ENCODE measurements at regions not wholly inside any gene's neighbourhood (a gene's known extent, or its start where the extent isn't known, plus 50 kb on each side); places are given as distances from the start of the nearest gene placed in this dataset.

DNA sequence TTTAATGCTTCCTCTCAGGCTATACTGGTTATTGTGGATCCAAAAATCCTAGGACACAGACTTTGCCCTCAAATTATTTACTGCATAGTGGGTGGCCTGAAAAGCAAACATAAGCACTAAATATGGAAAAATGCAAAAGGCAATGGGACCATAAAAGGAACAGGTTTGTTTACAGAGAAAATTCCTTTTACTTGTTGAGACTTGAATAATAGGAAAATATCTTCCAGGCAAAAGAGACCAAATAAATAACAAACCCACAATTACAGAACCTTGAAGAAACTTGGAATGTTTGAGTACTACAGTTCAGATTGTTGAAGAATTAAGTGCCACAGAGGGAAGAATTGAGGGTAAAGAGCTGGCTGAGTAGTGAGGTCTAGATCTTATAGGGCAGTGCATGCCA, 711.0 kb downstream of the C4orf33 start:
- H3K27ac ChIP-seq, result no peak overlapping the region
- no peak overlapping the region for H3K4me3 ChIP-seq
- H3K27me3 ChIP-seq, result no peaks in the 10 kb centered on the region
- intact Hi-C loops (cut with DNase I), result no loop called here
- no peak for DNase-seq
- TF ChIP-seq, protein P1, sequence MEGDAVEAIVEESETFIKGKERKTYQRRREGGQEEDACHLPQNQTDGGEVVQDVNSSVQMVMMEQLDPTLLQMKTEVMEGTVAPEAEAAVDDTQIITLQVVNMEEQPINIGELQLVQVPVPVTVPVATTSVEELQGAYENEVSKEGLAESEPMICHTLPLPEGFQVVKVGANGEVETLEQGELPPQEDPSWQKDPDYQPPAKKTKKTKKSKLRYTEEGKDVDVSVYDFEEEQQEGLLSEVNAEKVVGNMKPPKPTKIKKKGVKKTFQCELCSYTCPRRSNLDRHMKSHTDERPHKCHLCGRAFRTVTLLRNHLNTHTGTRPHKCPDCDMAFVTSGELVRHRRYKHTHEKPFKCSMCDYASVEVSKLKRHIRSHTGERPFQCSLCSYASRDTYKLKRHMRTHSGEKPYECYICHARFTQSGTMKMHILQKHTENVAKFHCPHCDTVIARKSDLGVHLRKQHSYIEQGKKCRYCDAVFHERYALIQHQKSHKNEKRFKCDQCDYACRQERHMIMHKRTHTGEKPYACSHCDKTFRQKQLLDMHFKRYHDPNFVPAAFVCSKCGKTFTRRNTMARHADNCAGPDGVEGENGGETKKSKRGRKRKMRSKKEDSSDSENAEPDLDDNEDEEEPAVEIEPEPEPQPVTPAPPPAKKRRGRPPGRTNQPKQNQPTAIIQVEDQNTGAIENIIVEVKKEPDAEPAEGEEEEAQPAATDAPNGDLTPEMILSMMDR (IDR thresholded peaks at IDR 0.05), result no peak
- TF ChIP-seq POLR2A (IDR thresholded peaks at IDR 0.05), result no peak
- no peaks in the 10 kb centered on the region for H3K9me3 ChIP-seq
- H3K36me3 ChIP-seq, result no peaks in the 10 kb centered on the region
- no peaks in the 10 kb centered on the region for H3K4me1 ChIP-seq

DNA sequence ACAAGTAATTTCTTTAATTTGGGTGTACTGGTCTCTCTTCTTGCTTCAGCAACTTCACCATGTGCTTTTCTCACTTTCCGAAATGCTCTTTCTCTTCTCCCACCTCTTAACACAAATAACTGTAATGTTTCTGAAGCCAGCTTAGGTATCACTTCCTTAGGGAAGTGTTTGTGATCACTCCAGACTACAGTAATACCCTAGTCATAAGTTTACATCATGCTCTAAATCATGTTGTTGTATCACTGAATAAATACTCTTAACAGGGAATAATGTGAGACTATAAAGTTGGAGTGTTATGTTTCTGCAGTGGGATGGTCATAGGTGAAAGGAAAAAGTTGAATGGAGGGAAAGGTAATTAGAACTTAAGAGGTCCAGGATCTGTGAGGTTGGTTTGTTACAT, 712.3 kb downstream of the C4orf33 start:
- H3K9me3 ChIP-seq, result no peaks in the 10 kb centered on the region
- intact Hi-C loops (cut with DNase I), result no loop called here
- no peaks in the 10 kb centered on the region for H3K36me3 ChIP-seq
- no peak overlapping the region for H3K4me3 ChIP-seq
- no peak overlapping the region for H3K27ac ChIP-seq
- no peaks in the 10 kb centered on the region for H3K27me3 ChIP-seq
- no peaks in the 10 kb centered on the region for H3K4me1 ChIP-seq
- TF ChIP-seq, protein P1 (IDR thresholded peaks at IDR 0.05), result no peak
- TF ChIP-seq POLR2A (IDR thresholded peaks at IDR 0.05), result no peak
- no peak for DNase-seq
- 92 to 93% methylated on average over 1 of the region's 1 CpG for WGBS, 2 donors

DNA sequence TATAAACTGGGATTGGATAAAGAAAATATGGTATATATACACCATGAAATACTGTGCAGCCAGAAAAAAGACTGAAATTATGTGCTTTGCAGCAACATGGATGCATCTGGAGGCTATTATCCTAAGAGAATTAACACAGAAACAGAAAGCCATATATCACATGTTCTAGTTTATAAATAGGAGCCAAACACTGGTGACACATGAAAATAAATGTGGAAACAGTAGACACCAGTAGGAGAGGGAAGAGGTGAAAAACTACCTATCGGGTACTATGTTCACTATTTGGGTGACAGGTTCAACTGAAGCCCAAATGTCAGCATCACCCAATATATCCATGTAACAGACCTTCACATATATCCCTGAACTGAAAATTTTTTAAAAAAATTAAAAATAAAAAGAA, 725.1 kb downstream of the C4orf33 start:
- 79 to 81% methylated on average over 1 of the region's 1 CpG for WGBS, 2 donors

DNA sequence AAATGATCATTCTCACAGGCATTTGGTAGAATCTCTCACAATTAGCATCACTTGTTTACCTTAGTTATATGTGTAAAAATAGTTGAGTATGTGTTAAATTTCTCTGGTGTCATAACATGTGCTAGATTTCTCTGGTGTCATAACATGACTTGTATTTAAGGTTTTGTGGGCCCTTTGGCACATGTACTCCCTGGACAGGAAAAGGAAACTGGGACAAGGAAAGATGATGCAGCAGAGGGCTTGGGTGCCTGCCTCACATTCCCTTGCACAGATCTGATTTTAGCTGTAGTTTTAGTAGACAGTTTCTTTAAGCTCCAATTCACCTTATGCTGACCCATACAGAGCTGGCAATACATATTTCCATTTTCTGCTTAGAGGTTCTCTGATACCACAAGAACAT, 726.0 kb downstream of the C4orf33 start:
- no peaks in the 10 kb centered on the region for H3K4me1 ChIP-seq
- intact Hi-C loops (cut with DNase I), result no loop called here
- no peaks in the 10 kb centered on the region for H3K27me3 ChIP-seq
- H3K9me3 ChIP-seq, result no peaks in the 10 kb centered on the region
- H3K36me3 ChIP-seq, result no peaks in the 10 kb centered on the region
- no peak for DNase-seq
- no peak overlapping the region for H3K27ac ChIP-seq
- no peak overlapping the region for H3K4me3 ChIP-seq
- TF ChIP-seq, protein P1 (IDR thresholded peaks at IDR 0.05), result no peak
- TF ChIP-seq POLR2A (IDR thresholded peaks at IDR 0.05), result no peak

More for the DNA sequence above, 725.1 kb downstream of the C4orf33 start:
- Histone ChIP-seq H3K36me3 (no peaks in the 10 kb centered on the region), H3K4me1 (no peaks in the 10 kb centered on the region), H3K27ac (no peak overlapping the region), H3K27me3 (no peaks in the 10 kb centered on the region), H3K4me3 (no peak overlapping the region), H3K9me3 (no peaks in the 10 kb centered on the region)
- no peak for TF ChIP-seq POLR2A (IDR thresholded peaks at IDR 0.05)
- TF ChIP-seq, protein P1 (IDR thresholded peaks at IDR 0.05), result no peak
- no peak for DNase-seq
- intact Hi-C loops (cut with DNase I), result no loop called here

DNA sequence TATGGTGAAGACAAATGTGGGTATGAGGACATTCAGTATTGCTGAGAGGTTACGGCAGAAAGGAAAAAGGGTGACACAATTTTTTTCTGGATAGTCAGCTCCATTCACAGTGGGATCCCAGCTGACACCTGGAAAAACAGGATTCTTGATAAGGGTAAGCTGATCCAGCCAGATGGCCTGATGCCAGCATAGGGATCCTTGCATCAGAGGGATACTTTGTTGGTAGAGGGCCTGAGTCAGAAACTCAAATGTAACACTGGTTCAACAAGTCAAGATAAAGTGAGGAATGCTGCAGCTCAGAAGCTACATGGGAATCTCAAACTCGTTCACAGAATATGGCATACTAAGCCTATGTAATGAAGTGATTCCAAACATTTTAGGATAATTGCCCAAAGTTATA, 726.7 kb downstream of the C4orf33 start:
- H3K4me3 ChIP-seq, result no peak overlapping the region
- DNase-seq, result no peak
- H3K36me3 ChIP-seq, result no peaks in the 10 kb centered on the region
- intact Hi-C loops (cut with DNase I), result no loop called here
- no peaks in the 10 kb centered on the region for H3K27me3 ChIP-seq
- no peak overlapping the region for H3K27ac ChIP-seq
- 51 to 52% methylated on average over 2 of the region's 2 CpGs for WGBS, 2 donors
- H3K9me3 ChIP-seq, result no peaks in the 10 kb centered on the region
- no peak for TF ChIP-seq POLR2A (IDR thresholded peaks at IDR 0.05)
- TF ChIP-seq, protein P1 (IDR thresholded peaks at IDR 0.05), result no peak
- no peaks in the 10 kb centered on the region for H3K4me1 ChIP-seq
